ENCODE measurements at regions not wholly inside any gene's neighbourhood (a gene's known extent, or its start where the extent isn't known, plus 50 kb on each side); places are given as distances from the start of the nearest gene placed in this dataset.

DNA sequence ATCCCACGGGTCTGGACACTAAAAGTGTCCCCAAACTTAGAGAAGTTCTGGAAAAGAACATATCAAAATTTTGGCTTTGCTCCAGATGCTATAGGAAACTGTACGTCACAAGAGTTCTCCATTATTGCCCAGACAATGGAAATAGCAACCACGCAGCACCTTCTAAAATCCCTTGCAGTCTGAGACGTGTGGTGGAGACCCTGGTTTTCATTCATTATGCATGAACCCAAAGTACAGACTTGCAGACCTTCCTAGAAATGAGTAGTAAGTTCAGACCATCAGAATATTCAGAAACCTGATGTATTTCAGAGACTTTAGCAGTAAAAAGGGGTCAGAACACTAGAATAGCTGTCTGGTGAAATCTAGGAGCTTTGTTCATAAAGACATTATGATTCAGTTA lies 50.0 kb upstream of the BCL2L14 start:
- WGBS, 5 donors: 55 to 82% (median 68%) methylated on average over 4 of the region's 4 CpGs
- intact Hi-C loops (cut with DNase I; ENCODE audit: low total_unique reads): no loop called here
- no peak for DNase-seq
- Histone ChIP-seq H3K9me3 (no peaks in the 10 kb centered on the region), H3K36me3 (no peaks in the 10 kb centered on the region), H3K4me3 (no peak overlapping the region), H3K27ac (no peak overlapping the region), H3K4me1 (peaks cover 0 to 48% (median 33%) of the 10 kb centered on the region in 6 donors), H3K27me3 (replicated peaks in 1 of 7) (no peaks in the 10 kb centered on the region)
- no peak for TF ChIP-seq POLR2A (IDR thresholded peaks at IDR 0.05)
- no peak for TF ChIP-seq POLR2AphosphoS5 (IDR thresholded peaks at IDR 0.05)
- TF ChIP-seq, protein P1, sequence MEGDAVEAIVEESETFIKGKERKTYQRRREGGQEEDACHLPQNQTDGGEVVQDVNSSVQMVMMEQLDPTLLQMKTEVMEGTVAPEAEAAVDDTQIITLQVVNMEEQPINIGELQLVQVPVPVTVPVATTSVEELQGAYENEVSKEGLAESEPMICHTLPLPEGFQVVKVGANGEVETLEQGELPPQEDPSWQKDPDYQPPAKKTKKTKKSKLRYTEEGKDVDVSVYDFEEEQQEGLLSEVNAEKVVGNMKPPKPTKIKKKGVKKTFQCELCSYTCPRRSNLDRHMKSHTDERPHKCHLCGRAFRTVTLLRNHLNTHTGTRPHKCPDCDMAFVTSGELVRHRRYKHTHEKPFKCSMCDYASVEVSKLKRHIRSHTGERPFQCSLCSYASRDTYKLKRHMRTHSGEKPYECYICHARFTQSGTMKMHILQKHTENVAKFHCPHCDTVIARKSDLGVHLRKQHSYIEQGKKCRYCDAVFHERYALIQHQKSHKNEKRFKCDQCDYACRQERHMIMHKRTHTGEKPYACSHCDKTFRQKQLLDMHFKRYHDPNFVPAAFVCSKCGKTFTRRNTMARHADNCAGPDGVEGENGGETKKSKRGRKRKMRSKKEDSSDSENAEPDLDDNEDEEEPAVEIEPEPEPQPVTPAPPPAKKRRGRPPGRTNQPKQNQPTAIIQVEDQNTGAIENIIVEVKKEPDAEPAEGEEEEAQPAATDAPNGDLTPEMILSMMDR (IDR thresholded peaks at IDR 0.05 in 8 of 11, conservative IDR thresholded peaks at IDR 0.05 in 3 of 11): no peak

Measured in spleen (tissue), 11 donors.